Transverse colon (tissue), 3 donors: ENCODE measurements at regions not wholly inside any gene's neighbourhood (a gene's known extent, or its start where the extent isn't known, plus 50 kb on each side); places are given as distances from the start of the nearest gene placed in this dataset.

Experiments used
- CTCF ChIP-seq, 5 experiments: fragments of 200-600 bp in 3 of 5; fragments of 450-650 bp in 2 of 5; sonication (generic) in 3 of 5; IDR thresholded peaks; 1 replicate in 2 of 5; 2 replicates in 3 of 5; pipeline ENCODE4 v1.5.1; 2016 to 2017; ENCODE audit warnings: antibody characterized with exemption in 5 of 5, inconsistent platforms in 3 of 5, mild to moderate bottlenecking in 2 of 5, moderate library complexity in 1 of 5
- POLR2A ChIP-seq: fragments of 450-650 bp; IDR thresholded peaks from one replicate; pipeline ENCODE4 v1.6.1; 2016; ENCODE audit warnings: antibody characterized with exemption, mild to moderate bottlenecking, moderate library complexity

- no peak for TF ChIP-seq POLR2A
- no peak for TF ChIP-seq CTCF (IDR thresholded peaks at IDR 0.05)
Measured at GRCh38 chr10:83824099-83824498, 315.2 kb upstream of the GHITM start.
